NB4 (cell line): ENCODE measurements at regions not wholly inside any gene's neighbourhood (a gene's known extent, or its start where the extent isn't known, plus 50 kb on each side); places are given as distances from the start of the nearest gene placed in this dataset.
"Not testable (repeated sequence)": the region's sequence is repeated elsewhere in the genome, so short reads cannot be mapped to it uniquely, and the experiment has no call there.

Source experiments
- CTCF ChIP-seq: IDR thresholded peaks from one replicate; pipeline ENCODE4 v1.5.1; 2012; ENCODE audit warnings: low read depth, low read length
- MAX ChIP-seq: IDR thresholded peaks from 2 replicates; pipeline ENCODE4 v1.6.1; 2011; ENCODE audit warnings: low read depth, low read length
- MYC ChIP-seq: IDR thresholded peaks from 2 replicates; pipeline ENCODE4 v1.6.1; 2011; ENCODE audit warnings: low read depth, low read length
- POLR2A ChIP-seq: IDR thresholded peaks from 2 replicates; pipeline ENCODE4 v1.6.1; 2011; ENCODE audit warnings: mild to moderate bottlenecking; ENCODE audit not compliant: insufficient read length; ENCODE audit errors: extremely low read depth

GRCh38 chr11:22528612-22529429 is 96.8 kb downstream of the FANCF start:
- not testable (repeated sequence) for TF ChIP-seq CTCF, MAX, POLR2A, MYC
